MM.1S (cell line): ENCODE measurements at regions not wholly inside any gene's neighbourhood (a gene's known extent, or its start where the extent isn't known, plus 50 kb on each side); places are given as distances from the start of the nearest gene placed in this dataset.

Experiments used
- DNase-seq: peaks from one replicate; pipeline ENCODE4 v3.0.0-alpha.2; 2015
- H2AFZ ChIP-seq: fragments of 300-600 bp; sonication (generic); 2 replicates; pipeline ENCODE4 v1.6.0; 2016; ENCODE audit warnings: antibody characterized with exemption, low read length
- H3F3A ChIP-seq: fragments of 300-600 bp; sonication (generic); 2 replicates; pipeline ENCODE4 v1.6.1; 2016; ENCODE audit warnings: mild to moderate bottlenecking, antibody characterized with exemption, low read length, moderate library complexity, mixed read lengths; ENCODE audit not compliant: insufficient read depth
- H3K27ac ChIP-seq: fragments of 300-600 bp; sonication (generic); 2 replicates; pipeline ENCODE4 v1.5.1; 2016; ENCODE audit warnings: mild to moderate bottlenecking, low read length
- H3K27me3 ChIP-seq: fragments of 300-600 bp; sonication (generic); replicated peaks from 2 replicates; pipeline ENCODE4 v1.6.0; 2016; ENCODE audit warnings: low read length; ENCODE audit not compliant: insufficient read depth
- H3K36me3 ChIP-seq: fragments of 300-600 bp; sonication (generic); replicated peaks from 2 replicates; pipeline ENCODE4 v1.6.1; 2016; ENCODE audit warnings: mild to moderate bottlenecking, low read length, mixed read lengths; ENCODE audit not compliant: insufficient read depth
- H3K4me1 ChIP-seq: fragments of 300-600 bp; sonication (generic); 2 replicates; pipeline ENCODE4 v1.6.1; 2016; ENCODE audit warnings: low read length, mixed read lengths
- H3K4me2 ChIP-seq: fragments of 300-600 bp; sonication (generic); 2 replicates; pipeline ENCODE4 v1.6.0; 2016; ENCODE audit warnings: low read depth, low read length
- H3K4me3 ChIP-seq: fragments of 300-600 bp; sonication (generic); 2 replicates; pipeline ENCODE4 v1.5.1; 2016; ENCODE audit warnings: low read length, mixed read lengths
- H3K79me2 ChIP-seq: fragments of 300-600 bp; sonication (generic); 2 replicates; pipeline ENCODE4 v1.6.1; 2016; ENCODE audit warnings: mixed run types, low read length, mixed read lengths
- H3K9ac ChIP-seq: fragments of 300-600 bp; sonication (generic); 2 replicates; pipeline ENCODE4 v1.6.1; 2016; ENCODE audit warnings: low read length, mixed read lengths
- H3K9me2 ChIP-seq: fragments of 300-600 bp; sonication (generic); replicated peaks from 2 replicates; pipeline ENCODE4 v1.6.1; 2016; ENCODE audit warnings: mild to moderate bottlenecking, low read length, mixed read lengths; ENCODE audit not compliant: insufficient read depth
- H3K9me3 ChIP-seq: fragments of 300-600 bp; sonication (generic); replicated peaks from 2 replicates; pipeline ENCODE4 v1.6.1; 2016; ENCODE audit warnings: mild to moderate bottlenecking, low read length, mixed read lengths; ENCODE audit not compliant: insufficient read depth
- H4K20me1 ChIP-seq: fragments of 300-600 bp; sonication (generic); 2 replicates; pipeline ENCODE4 v1.6.1; 2016; ENCODE audit warnings: mild to moderate bottlenecking, low read length, moderate library complexity, mixed read lengths; ENCODE audit not compliant: insufficient read depth
- CTCF ChIP-seq: fragments of 300-600 bp; sonication (generic); IDR thresholded peaks from 2 replicates; pipeline ENCODE4 v1.5.1; 2016; ENCODE audit warnings: antibody characterized with exemption, low read length, mixed read lengths
- EZH2 ChIP-seq: fragments of 300-600 bp; sonication (generic); optimal IDR thresholded peaks from 2 replicates; pipeline ENCODE3; 2017; ENCODE audit warnings: low read depth, mild to moderate bottlenecking, antibody characterized with exemption, low read length, mixed read lengths
- EZH2phosphoT487 ChIP-seq: fragments of 300-600 bp; sonication (generic); IDR thresholded peaks from 2 replicates; pipeline ENCODE4 v1.6.1; 2018; ENCODE audit warnings: antibody characterized with exemption, low read length

- no peaks in the 10 kb centered on the region for H3K9me3 ChIP-seq
- no peaks in the 10 kb centered on the region for H3K9me2 ChIP-seq
- TF ChIP-seq EZH2 (no peak), CTCF (no peak), EZH2phosphoT487 (no peak)
- no peak overlapping the region for H3K4me2 ChIP-seq
- H3F3A ChIP-seq: no peaks in the 10 kb centered on the region
- no peaks in the 10 kb centered on the region for H3K36me3 ChIP-seq
- no peaks in the 10 kb centered on the region for H3K79me2 ChIP-seq
- no peak overlapping the region for H2AFZ ChIP-seq
- no peaks in the 10 kb centered on the region for H3K4me1 ChIP-seq
- no peaks in the 10 kb centered on the region for H4K20me1 ChIP-seq
- H3K4me3 ChIP-seq: no peak overlapping the region
- DNase-seq: no peak
- no peaks in the 10 kb centered on the region for H3K27me3 ChIP-seq
- no peak overlapping the region for H3K9ac ChIP-seq
- H3K27ac ChIP-seq: no peak overlapping the region
Measured at GRCh38 chr6:111980971-111981840, 72.7 kb upstream of the CCN6 start.

DNA sequence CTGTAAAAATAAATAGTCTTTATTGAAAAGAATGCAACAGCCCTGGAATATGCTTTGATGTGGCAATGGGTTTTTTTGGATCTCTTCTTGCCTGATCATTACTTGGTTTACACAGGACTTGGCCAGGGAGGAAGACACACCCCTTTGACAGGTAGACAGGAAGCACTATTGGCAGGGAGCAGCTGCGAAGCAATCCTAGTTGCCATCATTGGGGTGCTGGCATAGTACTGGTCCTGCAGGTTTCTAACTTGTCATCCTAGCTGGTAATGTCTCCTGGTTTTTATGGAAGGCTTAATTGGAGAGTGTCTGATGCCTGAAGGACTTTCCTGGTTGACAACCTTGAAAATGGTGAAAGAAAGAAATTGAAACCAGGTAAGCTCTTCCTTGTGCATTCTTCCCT lies 71.2 kb upstream of the CCN6 start:
- no peaks in the 10 kb centered on the region for H3K4me1 ChIP-seq
- H3K4me2 ChIP-seq: no peak overlapping the region
- no peak overlapping the region for H2AFZ ChIP-seq
- no peak overlapping the region for H3K4me3 ChIP-seq
- no peaks in the 10 kb centered on the region for H3F3A ChIP-seq
- H3K27ac ChIP-seq: no peak overlapping the region
- H4K20me1 ChIP-seq: no peaks in the 10 kb centered on the region
- H3K79me2 ChIP-seq: no peaks in the 10 kb centered on the region
- no peak overlapping the region for H3K9ac ChIP-seq
- H3K9me3 ChIP-seq: no peaks in the 10 kb centered on the region
- no peaks in the 10 kb centered on the region for H3K9me2 ChIP-seq
- no peaks in the 10 kb centered on the region for H3K36me3 ChIP-seq
- no peak for DNase-seq
- H3K27me3 ChIP-seq: no peaks in the 10 kb centered on the region
- no peak for TF ChIP-seq EZH2phosphoT487
- TF ChIP-seq EZH2: no peak
- TF ChIP-seq CTCF: no peak

GRCh38 chr6:111983193-111983592 lies 70.7 kb upstream of the CCN6 start:
- Histone ChIP-seq H3K27ac (no peak overlapping the region), H2AFZ (no peak overlapping the region), H3K9me3 (no peaks in the 10 kb centered on the region)

More at GRCh38 chr6:111983193-111983592, 70.7 kb upstream of the CCN6 start:
- TF ChIP-seq CTCF: no peak
- no peak for TF ChIP-seq EZH2
- no peaks in the 10 kb centered on the region for H3K4me1 ChIP-seq
- no peak overlapping the region for H3K9ac ChIP-seq
- H3K79me2 ChIP-seq: no peaks in the 10 kb centered on the region
- H3K36me3 ChIP-seq: no peaks in the 10 kb centered on the region
- H4K20me1 ChIP-seq: no peaks in the 10 kb centered on the region
- H3K9me2 ChIP-seq: no peaks in the 10 kb centered on the region
- no peak for DNase-seq
- H3K4me2 ChIP-seq: no peak overlapping the region
- H3F3A ChIP-seq: no peaks in the 10 kb centered on the region
- H3K27me3 ChIP-seq: no peaks in the 10 kb centered on the region
- H3K4me3 ChIP-seq: no peak overlapping the region
